OCI-LY3 (cell line): ENCODE measurements at regions not wholly inside any gene's neighbourhood (a gene's known extent, or its start where the extent isn't known, plus 50 kb on each side); places are given as distances from the start of the nearest gene placed in this dataset.

Experiments used
- H2AFZ ChIP-seq: fragments of 200-600, 300-600 bp; shearing (Covaris generic); 2 replicates; pipeline ENCODE4 v1.6.0; 2014; ENCODE audit warnings: antibody characterized with exemption, low read depth, low read length
- H3K27ac ChIP-seq: fragments of 200-600, 300-600 bp; sonication (generic); 2 replicates; pipeline ENCODE4 v1.5.1; 2014; ENCODE audit warnings: mild to moderate bottlenecking, low read length, moderate library complexity, mixed read lengths
- H3K27me3 ChIP-seq: fragments of 200-600, 300-600 bp; sonication (generic); 2 replicates; pipeline ENCODE4 v1.6.1; 2014; ENCODE audit warnings: low read depth, low read length, mixed read lengths
- H3K36me3 ChIP-seq: fragments of 200-600, 300-600 bp; sonication (generic); replicated peaks from 2 replicates; pipeline ENCODE3; 2014; ENCODE audit warnings: low read depth, low read length, mixed read lengths
- H3K4me1 ChIP-seq: fragments of 300-600, 200-600 bp; sonication (generic); 2 replicates; pipeline ENCODE4 v1.6.1; 2014; ENCODE audit warnings: low read length, mixed read lengths
- H3K4me2 ChIP-seq: fragments of 200-600, 300-600 bp; sonication (generic); 2 replicates; pipeline ENCODE4 v1.6.1; 2014; ENCODE audit warnings: low read length, mixed read lengths
- H3K4me3 ChIP-seq: fragments of 300-600, 200-600 bp; sonication (generic); 2 replicates; pipeline ENCODE4 v1.5.1; 2014; ENCODE audit warnings: antibody characterized with exemption, mild to moderate bottlenecking, low read length, moderate library complexity
- H3K79me2 ChIP-seq: fragments of 300-600, 200-600 bp; shearing (Covaris generic); 2 replicates; pipeline ENCODE4 v1.6.1; 2014; ENCODE audit warnings: mild to moderate bottlenecking, low read length, mixed read lengths
- H3K9ac ChIP-seq: fragments of 300-600, 200-600 bp; shearing (Covaris generic); 2 replicates; pipeline ENCODE4 v1.6.0; 2014; ENCODE audit warnings: mild to moderate bottlenecking, low read length, moderate library complexity
- H3K9me3 ChIP-seq: fragments of 200-600, 300-600 bp; shearing (Covaris generic); 2 replicates; pipeline ENCODE4 v1.6.1; 2014; ENCODE audit warnings: low read length, mixed read lengths; ENCODE audit not compliant: insufficient read depth
- H4K20me1 ChIP-seq: fragments of 200-600, 300-600 bp; sonication (generic); 2 replicates; pipeline ENCODE4 v1.6.1; 2016; ENCODE audit warnings: low read length, mixed read lengths; ENCODE audit not compliant: insufficient read depth
- CTCF ChIP-seq: fragments of 200-600, 300-600 bp; sonication (generic); IDR thresholded peaks from 2 replicates; pipeline ENCODE4 v1.5.1; 2014; ENCODE audit warnings: antibody characterized with exemption, low read length, low read depth
- EZH2phosphoT487 ChIP-seq: fragments of 200-600 bp; shearing (Covaris generic); IDR thresholded peaks from 2 replicates; pipeline ENCODE4 v1.6.1; 2018; ENCODE audit warnings: antibody characterized with exemption, mixed run types, low read depth

- Histone ChIP-seq H3K9me3 (no peaks in the 10 kb centered on the region), H3K27me3 (no peaks in the 10 kb centered on the region), H3K4me3 (no peak overlapping the region), H3K27ac (no peak overlapping the region), H3K36me3 (no peaks in the 10 kb centered on the region), H3K4me2 (no peak overlapping the region), H3K9ac (no peak overlapping the region), H2AFZ (no peak overlapping the region), H4K20me1 (no peaks in the 10 kb centered on the region), H3K4me1 (no peaks in the 10 kb centered on the region; the same call in 1 of the 2 replicates), H3K79me2 (no peaks in the 10 kb centered on the region)
- TF ChIP-seq CTCF (no peak), EZH2phosphoT487 (no peak)
These were observed 140.9 kb downstream of the ZNF608 start for GRCh38 chr5:124605541-124605940.

- peaks cover 11% of the 10 kb centered on the region for H3K4me1 ChIP-seq
- H3K27ac ChIP-seq, result no peak overlapping the region
- no peaks in the 10 kb centered on the region for H4K20me1 ChIP-seq
- TF ChIP-seq CTCF, result no peak
- TF ChIP-seq EZH2phosphoT487, result no peak
- no peak overlapping the region for H3K4me3 ChIP-seq
- H3K79me2 ChIP-seq, result no peaks in the 10 kb centered on the region
- no peak overlapping the region for H3K4me2 ChIP-seq
- no peak overlapping the region for H2AFZ ChIP-seq
- H3K9ac ChIP-seq, result no peak overlapping the region
- no peaks in the 10 kb centered on the region for H3K9me3 ChIP-seq
- no peaks in the 10 kb centered on the region for H3K27me3 ChIP-seq
- H3K36me3 ChIP-seq, result no peaks in the 10 kb centered on the region
These were observed 142.0 kb downstream of the ZNF608 start for GRCh38 chr5:124604419-124604818.

- no peaks in the 10 kb centered on the region for H4K20me1 ChIP-seq
- H2AFZ ChIP-seq, result no peak overlapping the region
- H3K9ac ChIP-seq, result no peak overlapping the region
- no peak overlapping the region for H3K4me3 ChIP-seq
- H3K4me2 ChIP-seq, result no peak overlapping the region
- H3K9me3 ChIP-seq, result no peaks in the 10 kb centered on the region
- peaks cover 19% of the 10 kb centered on the region for H3K4me1 ChIP-seq
- H3K27ac ChIP-seq, result no peak overlapping the region
- TF ChIP-seq EZH2phosphoT487 (no peak), CTCF (no peak)
- H3K27me3 ChIP-seq, result no peaks in the 10 kb centered on the region
- H3K79me2 ChIP-seq, result no peaks in the 10 kb centered on the region
- H3K36me3 ChIP-seq, result no peaks in the 10 kb centered on the region
These were observed 143.4 kb downstream of the ZNF608 start for GRCh38 chr5:124602925-124603650.

GRCh38 chr5:124599028-124599973 lies 147.1 kb downstream of the ZNF608 start:
- peak overlapping the region; percentile 26; the same call in 1 of the 2 replicates for H3K9ac ChIP-seq
- H3K4me3 ChIP-seq, result peak overlapping the region; percentile 38
- no peaks in the 10 kb centered on the region for H3K9me3 ChIP-seq
- H3K4me2 ChIP-seq, result peak overlapping the region; percentile 62
- H4K20me1 ChIP-seq, result no peaks in the 10 kb centered on the region
- no peaks in the 10 kb centered on the region for H3K27me3 ChIP-seq
- no peak for TF ChIP-seq CTCF
- TF ChIP-seq EZH2phosphoT487, result no peak
- H3K27ac ChIP-seq, result peak overlapping the region; percentile 19; the same call in 1 of the 2 replicates
- H2AFZ ChIP-seq, result peak overlapping the region; percentile 61; the same call in 1 of the 2 replicates
- H3K36me3 ChIP-seq, result no peaks in the 10 kb centered on the region
- no peaks in the 10 kb centered on the region for H3K79me2 ChIP-seq
- H3K4me1 ChIP-seq, result peaks cover 19% of the 10 kb centered on the region
